Sigmoid colon (tissue), 6 donors: ENCODE measurements at regions not wholly inside any gene's neighbourhood (a gene's known extent, or its start where the extent isn't known, plus 50 kb on each side); places are given as distances from the start of the nearest gene placed in this dataset.

Experiments used
- DNase-seq: peaks from one replicate; pipeline ENCODE4 v3.0.0-alpha.2; 2019
- H3K27ac ChIP-seq, 4 donors: fragments of 200-600 bp; sonication (generic); one replicate each; pipeline ENCODE4 v1.5.1; 2016 to 2019; ENCODE audit warnings: mild to moderate bottlenecking in 1 of 4
- H3K27me3 ChIP-seq, 3 donors: fragments of 200-600 bp; sonication (generic); one replicate each; pipeline ENCODE4 v1.5.1; 2019; ENCODE audit warnings: mild to moderate bottlenecking in 1 of 3
- H3K36me3 ChIP-seq, 4 donors: fragments of 200-600 bp; sonication (generic); one replicate each; pipeline ENCODE4 v1.5.1; 2016 to 2019
- H3K4me1 ChIP-seq, 4 donors: fragments of 200-600 bp; sonication (generic); one replicate each; pipeline ENCODE4 v1.5.1; 2017 to 2019
- H3K4me3 ChIP-seq, 4 donors: fragments of 200-600 bp; sonication (generic); one replicate each; pipeline ENCODE4 v1.5.1; 2017 to 2019; ENCODE audit warnings: mild to moderate bottlenecking in 2 of 4, moderate library complexity in 1 of 4
- H3K9me3 ChIP-seq, 4 donors: fragments of 200-600 bp in 3 of 4; sonication (generic) in 3 of 4; one replicate each; pipeline versions ENCODE4 v1.5.1 to v1.6.1; 2013 to 2019
- CTCF ChIP-seq, 4 experiments: fragments of 450-650 bp in 3 of 4; fragments of 200-600 bp in 1 of 4; IDR thresholded peaks; one replicate each; pipeline ENCODE4 v1.5.1; 2016 to 2019; ENCODE audit warnings: antibody characterized with exemption in 4 of 4, mild to moderate bottlenecking in 3 of 4, moderate library complexity in 2 of 4
- EP300 ChIP-seq, 4 donors: sonication (generic); formaldehyde crosslinking; IDR thresholded peaks; one replicate each; pipeline ENCODE4 v1.6.1; 2017; ENCODE audit warnings: antibody characterized with exemption in 4 of 4
- POLR2A ChIP-seq, 2 donors: fragments of 450-650 bp; IDR thresholded peaks; one replicate each; pipeline ENCODE4 v1.6.1; 2016; ENCODE audit warnings: antibody characterized with exemption in 2 of 2, mild to moderate bottlenecking in 2 of 2, moderate library complexity in 2 of 2
- POLR2AphosphoS5 ChIP-seq, 4 donors: sonication (generic); formaldehyde crosslinking; IDR thresholded peaks; one replicate each; pipeline ENCODE4 v1.6.1; 2017; ENCODE audit warnings: antibody characterized with exemption in 4 of 4
- WGBS, 2 donors: extraction: QIAGEN DNeasy Blood & Tissue Kit; methylation state at CpG; one replicate each; pipeline ENCODE4 v1.1.7; 2013; 5-methylcytosine and 5-hydroxymethylcytosine counted together
- intact Hi-C: fragments of 100-400 bp; cut with DNase I; formaldehyde crosslinking; loops from one replicate; pipeline ENCODE4 v1.15.1; 2023
- donor health status: healthy with polysubstance abuse.
- donor health status: healthy.

DNA sequence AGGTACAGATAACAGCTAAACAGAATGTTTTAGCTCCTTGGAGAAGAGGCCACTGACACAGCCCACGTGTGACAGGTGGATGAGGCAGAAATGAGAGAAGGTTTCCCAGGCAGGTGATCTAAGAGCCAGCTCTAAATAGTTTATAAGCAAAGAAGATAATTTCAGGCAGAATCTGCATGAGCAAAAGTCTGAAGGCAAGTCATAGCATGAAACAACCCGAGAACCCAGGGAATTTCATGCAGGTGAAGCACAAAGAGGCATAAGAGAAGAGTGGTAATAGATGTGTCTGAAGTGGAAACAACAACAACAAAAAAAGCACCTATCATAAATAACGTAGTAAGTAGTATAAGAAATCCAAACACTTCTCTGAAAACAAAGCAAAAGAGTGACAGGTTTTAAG, 275.8 kb upstream of the CPEB2 start:
- no peaks in the 10 kb centered on the region for H3K27me3 ChIP-seq
- no peaks in the 10 kb centered on the region for H3K36me3 ChIP-seq
- no peak for DNase-seq
- 54 to 71% methylated on average over 3 of the region's 3 CpGs for WGBS, 2 donors
- H3K4me1 ChIP-seq = no peaks in the 10 kb centered on the region
- TF ChIP-seq POLR2A (IDR thresholded peaks at IDR 0.05) (no peak), CTCF (IDR thresholded peaks at IDR 0.05) (no peak), EP300 (IDR thresholded peaks at IDR 0.05) (no peak), POLR2AphosphoS5 (IDR thresholded peaks at IDR 0.05) (no peak)
- no peak overlapping the region for H3K27ac ChIP-seq
- intact Hi-C loops = no loop called here
- H3K9me3 ChIP-seq = no peaks in the 10 kb centered on the region
- no peak overlapping the region for H3K4me3 ChIP-seq

- H3K4me1 ChIP-seq = no peaks in the 10 kb centered on the region
- TF ChIP-seq EP300 (IDR thresholded peaks at IDR 0.05) (no peak), CTCF (IDR thresholded peaks at IDR 0.05) (no peak), POLR2AphosphoS5 (IDR thresholded peaks at IDR 0.05) (no peak), POLR2A (IDR thresholded peaks at IDR 0.05) (no peak)
- no peak overlapping the region for H3K27ac ChIP-seq
- DNase-seq = no peak
- no peaks in the 10 kb centered on the region for H3K9me3 ChIP-seq
- 59 to 77% methylated on average over 4 of the region's 4 CpGs for WGBS, 2 donors
- no peaks in the 10 kb centered on the region for H3K27me3 ChIP-seq
- intact Hi-C loops = no loop called here
- H3K4me3 ChIP-seq = no peak overlapping the region
- no peaks in the 10 kb centered on the region for H3K36me3 ChIP-seq
These were observed 275.4 kb upstream of the CPEB2 start for GRCh38 chr4:14726877-14727361.

GRCh38 chr4:14729282-14730000, 272.8 kb upstream of the CPEB2 start:
- TF ChIP-seq EP300 (IDR thresholded peaks at IDR 0.05) (no peak), CTCF (IDR thresholded peaks at IDR 0.05) (no peak), POLR2A (IDR thresholded peaks at IDR 0.05) (no peak), POLR2AphosphoS5 (IDR thresholded peaks at IDR 0.05) (no peak)
- intact Hi-C loops = no loop called here

GRCh38 chr4:14742054-14742453, 260.2 kb upstream of the CPEB2 start:
- Histone ChIP-seq H3K4me3 (no peak overlapping the region), H3K27me3 (no peaks in the 10 kb centered on the region), H3K9me3 (no peaks in the 10 kb centered on the region), H3K4me1 (no peaks in the 10 kb centered on the region), H3K27ac (no peak overlapping the region), H3K36me3 (no peaks in the 10 kb centered on the region)
- TF ChIP-seq POLR2A (IDR thresholded peaks at IDR 0.05) = no peak
- TF ChIP-seq EP300 (IDR thresholded peaks at IDR 0.05) = no peak
- TF ChIP-seq CTCF (IDR thresholded peaks at IDR 0.05) = no peak
- TF ChIP-seq POLR2AphosphoS5 (IDR thresholded peaks at IDR 0.05) = no peak
- intact Hi-C loops = loop anchor here (10.0 kb wide), 1 partner anchor 423 kb away; no protein-coding TSS in a partner anchor
- WGBS, 2 donors = 79 to 88% methylated on average over 1 of the region's 1 CpG
- no peak for DNase-seq

More at GRCh38 chr4:14729282-14730000, 272.8 kb upstream of the CPEB2 start:
- Histone ChIP-seq H3K4me1 (no peaks in the 10 kb centered on the region), H3K4me3 (no peak overlapping the region), H3K27ac (no peak overlapping the region), H3K36me3 (no peaks in the 10 kb centered on the region), H3K27me3 (no peaks in the 10 kb centered on the region), H3K9me3 (no peaks in the 10 kb centered on the region)
- no peak for DNase-seq
